ENCODE measurements at regions not wholly inside any gene's neighbourhood (a gene's known extent, or its start where the extent isn't known, plus 50 kb on each side); places are given as distances from the start of the nearest gene placed in this dataset.

DNA sequence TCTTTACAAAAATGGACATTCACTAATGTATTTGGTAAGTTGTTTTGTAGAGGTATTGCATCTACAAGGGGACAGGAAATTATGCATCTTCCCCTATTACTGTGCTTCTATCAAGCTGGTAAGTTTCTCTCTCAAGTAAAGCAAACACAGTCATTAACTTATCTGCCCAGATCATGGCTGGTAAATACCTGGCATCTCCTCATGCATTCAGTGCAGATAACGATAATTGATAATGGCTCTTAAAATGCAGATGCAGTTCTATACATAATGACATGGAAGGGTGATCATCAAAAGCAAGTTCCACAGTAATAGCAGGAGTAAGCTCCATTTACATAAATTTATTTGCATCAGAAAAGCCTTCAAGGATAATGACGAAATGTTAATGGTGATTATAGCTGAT lies 122.4 kb downstream of the SIPA1L2 start:
- no peaks in the 10 kb centered on the region for H4K20me1 ChIP-seq (ENCODE audit: insufficient read depth)
- H3K27me3 ChIP-seq (ENCODE audit: insufficient read depth, low read depth, low read length), result no peaks in the 10 kb centered on the region
- no peak overlapping the region for H3K4me3 ChIP-seq (ENCODE audit: low read length)
- H3K4me2 ChIP-seq (ENCODE audit: low read length), result no peak overlapping the region
- peaks cover 5% of the 10 kb centered on the region for H3K79me2 ChIP-seq (replicated peaks; ENCODE audit: insufficient read depth, low read length)
- no peaks in the 10 kb centered on the region for H3K9me2 ChIP-seq (ENCODE audit: insufficient read depth, low read length)
- no peak overlapping the region for H2AFZ ChIP-seq (ENCODE audit: low read depth, low read length)
- H3F3A ChIP-seq (ENCODE audit: insufficient read depth, low read length, poor library complexity, severe bottlenecking), result no peaks in the 10 kb centered on the region
- H3K27ac ChIP-seq (ENCODE audit: low read length), result no peak overlapping the region
- no peaks in the 10 kb centered on the region for H3K9me3 ChIP-seq (ENCODE audit: low read length)
- no peak overlapping the region for H3K9ac ChIP-seq (ENCODE audit: low read length)
- no peaks in the 10 kb centered on the region for H3K36me3 ChIP-seq (ENCODE audit: insufficient read depth, low read length)
- TF ChIP-seq EZH2 (IDR thresholded peaks at IDR 0.05; ENCODE audit: borderline replicate concordance, insufficient read depth, low read length, poor library complexity, severe bottlenecking) (no peak), EP300 (conservative IDR thresholded peaks at IDR 0.05; ENCODE audit: poor library complexity, severe bottlenecking) (no peak), POLR2AphosphoS5 (IDR thresholded peaks at IDR 0.05) (no peak), MXI1 (conservative IDR thresholded peaks at IDR 0.05; ENCODE audit: poor library complexity, severe bottlenecking) (no peak), CTCF (IDR thresholded peaks at IDR 0.05; ENCODE audit: poor library complexity, severe bottlenecking) (no peak), RAD21 (conservative IDR thresholded peaks at IDR 0.05) (no peak), TAF1 (IDR thresholded peaks at IDR 0.05; ENCODE audit: low read depth) (no peak), SMC3 (conservative IDR thresholded peaks at IDR 0.05; ENCODE audit: poor library complexity) (no peak)
- TF ChIP-seq, protein P1, sequence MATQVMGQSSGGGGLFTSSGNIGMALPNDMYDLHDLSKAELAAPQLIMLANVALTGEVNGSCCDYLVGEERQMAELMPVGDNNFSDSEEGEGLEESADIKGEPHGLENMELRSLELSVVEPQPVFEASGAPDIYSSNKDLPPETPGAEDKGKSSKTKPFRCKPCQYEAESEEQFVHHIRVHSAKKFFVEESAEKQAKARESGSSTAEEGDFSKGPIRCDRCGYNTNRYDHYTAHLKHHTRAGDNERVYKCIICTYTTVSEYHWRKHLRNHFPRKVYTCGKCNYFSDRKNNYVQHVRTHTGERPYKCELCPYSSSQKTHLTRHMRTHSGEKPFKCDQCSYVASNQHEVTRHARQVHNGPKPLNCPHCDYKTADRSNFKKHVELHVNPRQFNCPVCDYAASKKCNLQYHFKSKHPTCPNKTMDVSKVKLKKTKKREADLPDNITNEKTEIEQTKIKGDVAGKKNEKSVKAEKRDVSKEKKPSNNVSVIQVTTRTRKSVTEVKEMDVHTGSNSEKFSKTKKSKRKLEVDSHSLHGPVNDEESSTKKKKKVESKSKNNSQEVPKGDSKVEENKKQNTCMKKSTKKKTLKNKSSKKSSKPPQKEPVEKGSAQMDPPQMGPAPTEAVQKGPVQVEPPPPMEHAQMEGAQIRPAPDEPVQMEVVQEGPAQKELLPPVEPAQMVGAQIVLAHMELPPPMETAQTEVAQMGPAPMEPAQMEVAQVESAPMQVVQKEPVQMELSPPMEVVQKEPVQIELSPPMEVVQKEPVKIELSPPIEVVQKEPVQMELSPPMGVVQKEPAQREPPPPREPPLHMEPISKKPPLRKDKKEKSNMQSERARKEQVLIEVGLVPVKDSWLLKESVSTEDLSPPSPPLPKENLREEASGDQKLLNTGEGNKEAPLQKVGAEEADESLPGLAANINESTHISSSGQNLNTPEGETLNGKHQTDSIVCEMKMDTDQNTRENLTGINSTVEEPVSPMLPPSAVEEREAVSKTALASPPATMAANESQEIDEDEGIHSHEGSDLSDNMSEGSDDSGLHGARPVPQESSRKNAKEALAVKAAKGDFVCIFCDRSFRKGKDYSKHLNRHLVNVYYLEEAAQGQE (IDR thresholded peaks at IDR 0.05; ENCODE audit: borderline replicate concordance), result no peak

- H4K20me1 ChIP-seq (ENCODE audit: insufficient read depth), result no peaks in the 10 kb centered on the region
- H3K9me2 ChIP-seq (ENCODE audit: insufficient read depth, low read length), result no peaks in the 10 kb centered on the region
- peaks cover 8% of the 10 kb centered on the region for H3K79me2 ChIP-seq (replicated peaks; ENCODE audit: insufficient read depth, low read length)
- no peak overlapping the region for H2AFZ ChIP-seq (ENCODE audit: low read depth, low read length)
- no peak overlapping the region for H3K9ac ChIP-seq (ENCODE audit: low read length)
- no peak for TF ChIP-seq CTCF (IDR thresholded peaks at IDR 0.05; ENCODE audit: poor library complexity, severe bottlenecking)
- no peak for TF ChIP-seq EP300 (conservative IDR thresholded peaks at IDR 0.05; ENCODE audit: poor library complexity, severe bottlenecking)
- no peaks in the 10 kb centered on the region for H3K27me3 ChIP-seq (ENCODE audit: insufficient read depth, low read depth, low read length)
- no peak overlapping the region for H3K4me3 ChIP-seq (ENCODE audit: low read length)
- no peaks in the 10 kb centered on the region for H3F3A ChIP-seq (ENCODE audit: insufficient read depth, low read length, poor library complexity, severe bottlenecking)
- H3K36me3 ChIP-seq (ENCODE audit: insufficient read depth, low read length), result no peaks in the 10 kb centered on the region
- H3K9me3 ChIP-seq (ENCODE audit: low read length), result no peaks in the 10 kb centered on the region
- H3K4me2 ChIP-seq (ENCODE audit: low read length), result no peak overlapping the region
- H3K27ac ChIP-seq (ENCODE audit: low read length), result no peak overlapping the region
Observed at GRCh38 chr1:232505884-232506283, 124.0 kb downstream of the SIPA1L2 start.
